Activated T-cell treated with anti-CD3 and anti-CD28 coated beads, Interleukin-2, amount 50 U/mL, for 4 hours (primary cell): ENCODE measurements at regions not wholly inside any gene's neighbourhood (a gene's known extent, or its start where the extent isn't known, plus 50 kb on each side); places are given as distances from the start of the nearest gene placed in this dataset.
A peak's percentile ranks its signal among the peaks of the same experiment; 100 is the strongest.

Source experiments
- ATAC-seq, 2 donors: fragments of 200-7000 bp; cut with Tn5 transposase; one replicate each; pipeline ENCODE4 v1.10.0; 2021
- DNase-seq: peaks from one replicate; pipeline ENCODE4 v3.0.0-alpha.2; 2020
- H3K27me3 Mint-ChIP-seq: one replicate; pipeline ENCODE4 v1.8.0; 2021; ENCODE audit warnings: low read depth, mixed read lengths
- H3K36me3 Mint-ChIP-seq: one replicate; pipeline ENCODE4 v1.8.0; 2022; ENCODE audit warnings: mixed read lengths; ENCODE audit not compliant: insufficient read depth
- H3K4me1 Mint-ChIP-seq: one replicate; pipeline ENCODE4 v1.8.0; 2021; ENCODE audit warnings: low read depth, mixed read lengths
- H3K4me3 Mint-ChIP-seq: one replicate; pipeline ENCODE4 v1.8.0; 2021; ENCODE audit warnings: mild to moderate bottlenecking, moderate library complexity, mixed read lengths
- H3K9me3 Mint-ChIP-seq: one replicate; pipeline ENCODE4 v1.8.0; 2021; ENCODE audit warnings: mixed read lengths

GRCh38 chr7:98040626-98041360 lies 50.8 kb upstream of the OCM2 start:
- Mint-ChIP-seq H3K27me3 (peaks cover 15% of the 10 kb centered on the region), H3K4me3 (no peak overlapping the region), H3K36me3 (no peaks in the 10 kb centered on the region), H3K4me1 (no peaks in the 10 kb centered on the region), H3K9me3 (no peaks in the 10 kb centered on the region)
- DNase-seq (no peak), ATAC-seq (no peak)

GRCh38 chr7:98046816-98047215 lies 56.8 kb upstream of the OCM2 start:
- Mint-ChIP-seq H3K27me3 (peaks cover 3% of the 10 kb centered on the region), H3K9me3 (no peaks in the 10 kb centered on the region), H3K4me3 (no peak overlapping the region), H3K36me3 (no peaks in the 10 kb centered on the region), H3K4me1 (no peaks in the 10 kb centered on the region)
- ATAC-seq, result no peak
- DNase-seq, result no peak

- no peaks in the 10 kb centered on the region for H3K9me3 Mint-ChIP-seq
- H3K4me1 Mint-ChIP-seq, result no peaks in the 10 kb centered on the region
- DNase-seq (no peak), ATAC-seq (no peak)
- H3K27me3 Mint-ChIP-seq, result peaks cover 3% of the 10 kb centered on the region
- H3K36me3 Mint-ChIP-seq, result no peaks in the 10 kb centered on the region
- no peak overlapping the region for H3K4me3 Mint-ChIP-seq
These were observed 57.6 kb upstream of the LMTK2 start for GRCh38 chr7:98049034-98049433.

- no peak overlapping the region for H3K4me3 Mint-ChIP-seq
- no peaks in the 10 kb centered on the region for H3K36me3 Mint-ChIP-seq
- DNase-seq, result peak; percentile 49
- peaks cover 3% of the 10 kb centered on the region for H3K27me3 Mint-ChIP-seq
- no peaks in the 10 kb centered on the region for H3K9me3 Mint-ChIP-seq
- ATAC-seq, result peak; percentile 43 to 58
- H3K4me1 Mint-ChIP-seq, result no peaks in the 10 kb centered on the region
These were observed 55.4 kb upstream of the LMTK2 start for GRCh38 chr7:98051118-98051744.

- DNase-seq (no peak), ATAC-seq (no peak)
- Mint-ChIP-seq H3K36me3 (no peaks in the 10 kb centered on the region), H3K4me3 (no peak overlapping the region), H3K4me1 (no peaks in the 10 kb centered on the region), H3K9me3 (no peaks in the 10 kb centered on the region), H3K27me3 (peaks cover 8% of the 10 kb centered on the region)
These were observed 52.1 kb upstream of the LMTK2 start for GRCh38 chr7:98054585-98054984.

DNA sequence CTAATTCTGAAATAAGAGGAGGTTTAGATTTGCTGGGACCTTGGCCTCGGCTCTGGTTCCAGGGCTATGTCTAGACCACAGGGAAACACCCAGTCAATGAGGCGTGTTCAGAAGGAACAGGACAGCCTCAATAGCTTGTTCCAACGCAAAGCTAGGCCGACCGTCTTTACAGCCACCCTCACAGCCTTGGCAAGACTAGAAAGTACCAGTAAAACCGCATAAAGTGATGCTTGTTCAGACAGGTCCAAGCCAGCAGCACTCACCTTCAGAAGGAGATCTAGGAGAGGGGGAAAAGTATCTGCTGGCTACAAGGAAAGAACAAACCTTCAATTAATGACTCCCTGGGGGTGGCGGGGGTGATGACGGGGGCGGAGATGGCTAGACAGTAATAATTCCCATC lies 50.1 kb upstream of the LMTK2 start:
- ATAC-seq (no peak), DNase-seq (no peak)
- H3K27me3 Mint-ChIP-seq, result peaks cover 8% of the 10 kb centered on the region
- H3K36me3 Mint-ChIP-seq, result no peaks in the 10 kb centered on the region
- H3K4me3 Mint-ChIP-seq, result no peak overlapping the region
- H3K4me1 Mint-ChIP-seq, result no peaks in the 10 kb centered on the region
- no peaks in the 10 kb centered on the region for H3K9me3 Mint-ChIP-seq
